HEK293 (cell line): ENCODE measurements at regions not wholly inside any gene's neighbourhood (a gene's known extent, or its start where the extent isn't known, plus 50 kb on each side); places are given as distances from the start of the nearest gene placed in this dataset.
"Not testable (repeated sequence)": the region's sequence is repeated elsewhere in the genome, so short reads cannot be mapped to it uniquely, and the experiment has no call there.

ENCODE experiments used
- CTCF ChIA-PET: fragments of 350-600 bp; formaldehyde crosslinking; extraction: SDS; loops from one replicate; lab custom pipeline; 2021; ENCODE audit warnings: antibody characterized with exemption; lab: Yijun Ruan, JAX
- POLR2A ChIA-PET: fragments of 300-600 bp; formaldehyde crosslinking; extraction: SDS; loops from one replicate; lab custom pipeline; 2020; ENCODE audit warnings: antibody characterized with exemption, inconsistent platforms; lab: Yijun Ruan, JAX
- H3K27ac ChIP-seq: fragments of 200-500 bp; sonication (Bioruptor generic); 2 replicates; pipeline ENCODE4 v1.5.1; 2014; ENCODE audit warnings: low read depth, low read length, control low read depth, inconsistent platforms; ENCODE audit errors: extremely low read depth
- H3K36me3 ChIP-seq, 2 experiments: fragments of 200-500 bp in 1 of 2; sonication (Bioruptor generic) in 1 of 2; 1 replicate in 1 of 2; 2 replicates in 1 of 2; pipeline ENCODE4 v1.5.1; 2014 to 2017; ENCODE audit warnings: inconsistent platforms in 2 of 2, low read length in 2 of 2; ENCODE audit not compliant: control insufficient read depth in 2 of 2, insufficient read depth in 1 of 2
- H3K4me1 ChIP-seq: fragments of 200-500 bp; sonication (Bioruptor generic); 2 replicates; pipeline ENCODE4 v1.5.1; 2014; ENCODE audit warnings: mild to moderate bottlenecking, low read length, inconsistent platforms; ENCODE audit not compliant: control insufficient read depth, insufficient read depth
- H3K4me3 ChIP-seq: 2 replicates; pipeline ENCODE4 v1.5.1; 2011; ENCODE audit warnings: low read depth, mild to moderate bottlenecking, control low read depth, low read length, moderate library complexity
- H3K9me3 ChIP-seq: fragments of 200-500 bp; sonication (Bioruptor generic); 2 replicates; pipeline ENCODE4 v1.5.1; 2014; ENCODE audit warnings: low read depth, low read length, inconsistent platforms; ENCODE audit not compliant: control insufficient read depth, insufficient read depth
- BCL11B ChIP-seq: fragments of 450-650 bp; formaldehyde crosslinking; IDR thresholded peaks from 2 replicates; pipeline ENCODE4 v1.5.1; 2016; ENCODE audit warnings: low read depth, missing biosample characterization, missing genetic modification characterization
- GLIS2 ChIP-seq: fragments of 450-650 bp; formaldehyde crosslinking; IDR thresholded peaks from 2 replicates; pipeline ENCODE4 v1.5.1; 2016; ENCODE audit warnings: missing biosample characterization, missing genetic modification characterization
- TCF7L2 ChIP-seq: IDR thresholded peaks from 2 replicates; pipeline ENCODE4 v1.6.1; 2011; ENCODE audit warnings: low read depth, mild to moderate bottlenecking, inconsistent platforms, low read length, moderate library complexity, borderline replicate concordance
- YY2 ChIP-seq: fragments of 450-650 bp; formaldehyde crosslinking; IDR thresholded peaks from 2 replicates; pipeline ENCODE4 v1.5.1; 2016; ENCODE audit warnings: missing biosample characterization, missing genetic modification characterization
- ZBTB11 ChIP-seq: fragments of 450-650 bp; formaldehyde crosslinking; conservative IDR thresholded peaks from 2 replicates; pipeline ENCODE4 v1.5.1; 2016; ENCODE audit warnings: low read depth, missing biosample characterization, missing genetic modification characterization
- ZBTB49 ChIP-seq: fragments of 450-650 bp; formaldehyde crosslinking; IDR thresholded peaks from 2 replicates; pipeline ENCODE4 v1.5.1; 2016; ENCODE audit warnings: missing biosample characterization, missing genetic modification characterization, low read depth
- ZFHX2 ChIP-seq: fragments of 450-650 bp; formaldehyde crosslinking; conservative IDR thresholded peaks from 2 replicates; pipeline ENCODE4 v1.5.1; 2016; ENCODE audit warnings: missing biosample characterization, missing genetic modification characterization
- ZNF114 ChIP-seq: fragments of 450-650 bp; formaldehyde crosslinking; IDR thresholded peaks from 2 replicates; pipeline ENCODE4 v1.5.0; 2017; ENCODE audit warnings: missing biosample characterization, missing genetic modification characterization
- ZNF140 ChIP-seq: fragments of 450-650 bp; formaldehyde crosslinking; IDR thresholded peaks from 2 replicates; pipeline ENCODE4 v1.5.1; 2016; ENCODE audit warnings: missing biosample characterization, missing genetic modification characterization
- ZNF2 ChIP-seq: fragments of 450-650 bp; formaldehyde crosslinking; IDR thresholded peaks from 2 replicates; pipeline ENCODE4 v1.5.1; 2016; ENCODE audit warnings: missing biosample characterization, missing genetic modification characterization
- ZNF274 ChIP-seq, 2 experiments: fragments of 200-500 bp in 1 of 2; fragments of 450-650 bp in 1 of 2; sonication (Bioruptor generic) in 1 of 2; formaldehyde crosslinking in 1 of 2; IDR thresholded peaks; 2 replicates each; pipeline versions ENCODE4 v1.5.1 to v1.6.1; 2014 to 2016; ENCODE audit warnings: borderline replicate concordance in 1 of 2, inconsistent platforms in 1 of 2, low read length in 1 of 2, missing biosample characterization in 1 of 2, missing genetic modification characterization in 1 of 2
- ZNF302 ChIP-seq: fragments of 450-650 bp; formaldehyde crosslinking; IDR thresholded peaks from 2 replicates; pipeline ENCODE4 v1.5.1; 2016; ENCODE audit warnings: missing biosample characterization, missing genetic modification characterization, low read depth
- ZNF544 ChIP-seq: fragments of 450-650 bp; formaldehyde crosslinking; IDR thresholded peaks from 2 replicates; pipeline ENCODE4 v1.5.0; 2017; ENCODE audit warnings: missing biosample characterization, missing genetic modification characterization
- ZNF621 ChIP-seq: fragments of 450-650 bp; formaldehyde crosslinking; IDR thresholded peaks from 2 replicates; pipeline ENCODE4 v1.5.1; 2017; ENCODE audit warnings: missing biosample characterization, missing genetic modification characterization
- ZSCAN18 ChIP-seq: fragments of 450-650 bp; formaldehyde crosslinking; IDR thresholded peaks from 2 replicates; pipeline ENCODE4 v1.5.1; 2016; ENCODE audit warnings: missing biosample characterization, missing genetic modification characterization
- TF ChIP-seq, protein P1 (sequence below): fragments of 450-650 bp; formaldehyde crosslinking; IDR thresholded peaks from 2 replicates; pipeline ENCODE4 v1.5.1; 2016; ENCODE audit warnings: missing biosample characterization, missing genetic modification characterization

DNA sequence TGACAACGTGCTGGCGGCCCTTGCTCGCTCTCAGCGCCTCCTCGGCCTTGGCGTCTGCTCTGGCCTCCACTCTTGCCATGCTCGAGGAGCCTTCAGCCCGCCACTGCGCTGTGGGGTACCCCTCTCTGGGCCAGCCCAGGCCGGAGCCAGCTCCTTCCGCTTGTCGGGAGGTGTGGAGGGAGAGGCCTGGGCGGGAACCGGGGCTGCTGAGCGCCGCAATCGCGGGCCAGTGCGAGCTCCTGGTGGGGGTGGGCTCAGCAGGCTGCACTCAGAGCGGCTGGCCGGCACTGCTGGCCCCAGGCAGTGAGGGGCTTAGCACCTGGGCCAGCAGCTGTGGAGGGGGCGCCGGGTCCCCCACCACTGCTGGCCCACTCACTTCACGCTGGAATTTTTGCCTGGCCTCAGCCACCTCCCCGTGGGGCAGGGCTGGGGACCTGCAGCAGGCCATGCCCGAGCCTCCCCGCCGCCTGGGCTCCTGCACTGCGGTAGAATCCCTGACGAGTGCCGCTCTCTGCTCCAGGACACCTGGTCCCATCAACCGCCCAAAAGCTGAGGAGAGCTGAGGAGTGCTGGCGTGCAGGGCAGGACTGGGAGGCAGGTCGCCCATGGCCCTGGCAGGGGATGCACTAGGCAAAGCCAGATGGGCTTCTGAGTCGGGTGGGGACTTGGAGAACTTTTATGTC lies 372.2 kb upstream of the NRG3 start:
- Histone ChIP-seq H3K27ac (no peak overlapping the region), H3K4me1 (no peaks in the 10 kb centered on the region), H3K4me3 (no peak overlapping the region), H3K36me3 (no peaks in the 10 kb centered on the region), H3K9me3 (no peaks in the 10 kb centered on the region)
- POLR2A ChIA-PET = no interaction called here
- CTCF ChIA-PET = no interaction called here
- no peak for TF ChIP-seq ZNF544
- no peak for TF ChIP-seq ZSCAN18 (tag by site-specific recombination)
- TF ChIP-seq ZNF274 (IDR thresholded peaks at IDR 0.05; ENCODE audit: low read length) = no peak
- no peak for TF ChIP-seq ZNF274 (tag by site-specific recombination; IDR thresholded peaks at IDR 0.05; ENCODE audit: borderline replicate concordance)
- no peak for TF ChIP-seq TCF7L2
- TF ChIP-seq, protein P1, sequence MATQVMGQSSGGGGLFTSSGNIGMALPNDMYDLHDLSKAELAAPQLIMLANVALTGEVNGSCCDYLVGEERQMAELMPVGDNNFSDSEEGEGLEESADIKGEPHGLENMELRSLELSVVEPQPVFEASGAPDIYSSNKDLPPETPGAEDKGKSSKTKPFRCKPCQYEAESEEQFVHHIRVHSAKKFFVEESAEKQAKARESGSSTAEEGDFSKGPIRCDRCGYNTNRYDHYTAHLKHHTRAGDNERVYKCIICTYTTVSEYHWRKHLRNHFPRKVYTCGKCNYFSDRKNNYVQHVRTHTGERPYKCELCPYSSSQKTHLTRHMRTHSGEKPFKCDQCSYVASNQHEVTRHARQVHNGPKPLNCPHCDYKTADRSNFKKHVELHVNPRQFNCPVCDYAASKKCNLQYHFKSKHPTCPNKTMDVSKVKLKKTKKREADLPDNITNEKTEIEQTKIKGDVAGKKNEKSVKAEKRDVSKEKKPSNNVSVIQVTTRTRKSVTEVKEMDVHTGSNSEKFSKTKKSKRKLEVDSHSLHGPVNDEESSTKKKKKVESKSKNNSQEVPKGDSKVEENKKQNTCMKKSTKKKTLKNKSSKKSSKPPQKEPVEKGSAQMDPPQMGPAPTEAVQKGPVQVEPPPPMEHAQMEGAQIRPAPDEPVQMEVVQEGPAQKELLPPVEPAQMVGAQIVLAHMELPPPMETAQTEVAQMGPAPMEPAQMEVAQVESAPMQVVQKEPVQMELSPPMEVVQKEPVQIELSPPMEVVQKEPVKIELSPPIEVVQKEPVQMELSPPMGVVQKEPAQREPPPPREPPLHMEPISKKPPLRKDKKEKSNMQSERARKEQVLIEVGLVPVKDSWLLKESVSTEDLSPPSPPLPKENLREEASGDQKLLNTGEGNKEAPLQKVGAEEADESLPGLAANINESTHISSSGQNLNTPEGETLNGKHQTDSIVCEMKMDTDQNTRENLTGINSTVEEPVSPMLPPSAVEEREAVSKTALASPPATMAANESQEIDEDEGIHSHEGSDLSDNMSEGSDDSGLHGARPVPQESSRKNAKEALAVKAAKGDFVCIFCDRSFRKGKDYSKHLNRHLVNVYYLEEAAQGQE (tag by site-specific recombination) = no peak
- no peak for TF ChIP-seq GLIS2
- TF ChIP-seq ZNF114 (tag by site-specific recombination) = no peak
- TF ChIP-seq ZNF140 (tag by site-specific recombination) = no peak
- no peak for TF ChIP-seq YY2 (tag by site-specific recombination)

DNA sequence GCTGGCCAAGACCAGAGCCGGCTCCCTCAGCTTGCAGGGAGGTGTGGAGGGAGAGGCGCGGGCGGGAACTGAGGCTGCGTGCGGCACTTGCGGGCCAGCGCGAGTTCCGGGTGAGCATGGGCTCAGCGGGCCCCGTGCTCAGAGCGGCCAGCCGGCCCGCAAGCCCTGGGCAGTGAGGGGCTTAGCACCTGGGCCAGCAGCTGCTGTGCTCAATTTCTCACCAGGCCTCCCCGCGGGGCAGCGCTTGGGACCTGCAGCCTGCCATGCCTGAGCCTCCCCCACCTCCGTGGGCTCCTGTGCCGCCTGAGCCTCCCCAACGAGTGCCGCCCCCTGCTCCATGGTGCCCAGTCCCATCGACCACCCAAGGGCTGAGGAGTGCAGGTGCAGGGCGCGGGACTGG lies 369.2 kb upstream of the NRG3 start:
- H3K4me3 ChIP-seq, POLR2A ChIA-PET, CTCF ChIA-PET, H3K4me1 ChIP-seq, H3K9me3 ChIP-seq, H3K27ac ChIP-seq, H3K36me3 ChIP-seq: not testable (repeated sequence)

DNA sequence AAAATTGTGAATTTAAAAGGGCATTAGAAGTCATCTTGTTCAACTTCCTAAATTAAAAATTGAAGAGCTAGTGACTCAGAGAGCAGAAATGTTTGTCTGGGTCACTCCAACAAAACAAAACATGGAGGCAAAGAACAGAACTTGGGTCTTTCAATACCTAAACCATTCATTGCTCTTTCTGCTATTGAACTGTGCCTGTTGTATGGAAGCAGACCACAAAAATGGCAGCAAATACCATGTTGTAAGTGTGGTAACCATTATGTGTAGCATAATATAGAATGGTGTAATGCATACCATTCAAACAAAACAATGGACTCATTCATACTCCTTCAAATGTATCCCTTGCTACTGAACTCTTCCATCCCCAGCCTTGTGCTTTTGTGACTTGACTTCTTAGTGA lies 360.2 kb upstream of the NRG3 start:
- Histone ChIP-seq H3K4me1 (no peaks in the 10 kb centered on the region), H3K9me3 (no peaks in the 10 kb centered on the region), H3K36me3 (no peaks in the 10 kb centered on the region), H3K4me3 (no peak overlapping the region), H3K27ac (no peak overlapping the region)
- POLR2A ChIA-PET = no interaction called here
- TF ChIP-seq ZNF302 (tag by site-specific recombination) (no peak), ZNF140 (tag by site-specific recombination) (no peak), ZNF2 (no peak), BCL11B (no peak), ZFHX2 (tag by site-specific recombination) (no peak), ZBTB49 (tag by site-specific recombination) (no peak), ZNF621 (tag by site-specific recombination) (no peak), ZBTB11 (tag by site-specific recombination) (no peak)
- CTCF ChIA-PET = interaction anchor here (0.7 kb wide), 1 partner anchor 10 kb away, joined by 3 read pairs; no protein-coding TSS in a partner anchor
